DND-41 (cell line): ENCODE measurements at regions not wholly inside any gene's neighbourhood (a gene's known extent, or its start where the extent isn't known, plus 50 kb on each side); places are given as distances from the start of the nearest gene placed in this dataset.
A peak's percentile ranks its signal among the peaks of the same experiment; 100 is the strongest.

ENCODE experiments used
- EZH2 ChIP-seq: IDR thresholded peaks from 3 replicates; pipeline ENCODE4 v1.6.1; 2012; ENCODE audit warnings: borderline replicate concordance, low read depth, mild to moderate bottlenecking, moderate library complexity, low read length, inconsistent platforms; ENCODE audit not compliant: severe bottlenecking
- TF ChIP-seq, protein P1 (sequence below): IDR thresholded peaks from 2 replicates; pipeline ENCODE4 v1.5.1; 2012; ENCODE audit warnings: borderline replicate concordance, low read length, moderate library complexity, mild to moderate bottlenecking; ENCODE audit not compliant: poor library complexity, severe bottlenecking; ENCODE audit errors: extremely low read depth

DNA sequence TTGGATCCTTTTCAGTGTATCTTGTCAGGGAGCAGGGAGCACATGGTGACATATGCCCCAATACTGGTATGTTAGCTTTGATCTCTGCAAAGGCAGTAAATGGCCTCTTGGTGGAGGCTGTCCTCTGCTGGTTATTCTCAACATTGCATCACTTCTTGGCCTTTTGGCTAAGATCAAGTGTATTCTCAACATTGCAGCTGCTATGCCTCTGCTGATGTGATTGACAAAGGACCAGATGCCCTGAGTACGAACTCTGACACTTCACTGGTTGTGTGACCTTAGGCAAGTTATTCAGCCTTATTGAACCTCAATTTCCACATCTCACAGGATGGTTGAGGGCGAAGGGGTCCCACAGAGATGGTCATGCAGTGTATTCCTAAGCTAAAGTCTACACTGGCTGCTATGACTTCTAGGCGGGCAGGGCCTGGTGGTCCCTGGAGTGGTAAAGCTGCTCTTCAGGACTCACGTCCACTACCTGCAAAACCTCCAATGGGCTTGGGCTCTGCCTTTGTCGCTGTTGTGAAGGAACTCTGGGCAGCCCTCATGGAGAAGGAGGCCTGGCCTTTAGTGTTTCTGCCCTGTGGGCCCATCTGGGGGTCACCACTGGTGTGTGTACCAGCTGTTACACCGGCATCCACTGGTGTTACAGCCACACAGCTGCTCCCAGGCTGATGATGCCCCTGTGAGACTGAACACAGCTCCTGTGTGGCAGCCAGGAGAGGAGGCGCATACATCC lies 64.8 kb downstream of the DNTTIP2 start:
- no peak for TF ChIP-seq EZH2
- TF ChIP-seq, protein P1, sequence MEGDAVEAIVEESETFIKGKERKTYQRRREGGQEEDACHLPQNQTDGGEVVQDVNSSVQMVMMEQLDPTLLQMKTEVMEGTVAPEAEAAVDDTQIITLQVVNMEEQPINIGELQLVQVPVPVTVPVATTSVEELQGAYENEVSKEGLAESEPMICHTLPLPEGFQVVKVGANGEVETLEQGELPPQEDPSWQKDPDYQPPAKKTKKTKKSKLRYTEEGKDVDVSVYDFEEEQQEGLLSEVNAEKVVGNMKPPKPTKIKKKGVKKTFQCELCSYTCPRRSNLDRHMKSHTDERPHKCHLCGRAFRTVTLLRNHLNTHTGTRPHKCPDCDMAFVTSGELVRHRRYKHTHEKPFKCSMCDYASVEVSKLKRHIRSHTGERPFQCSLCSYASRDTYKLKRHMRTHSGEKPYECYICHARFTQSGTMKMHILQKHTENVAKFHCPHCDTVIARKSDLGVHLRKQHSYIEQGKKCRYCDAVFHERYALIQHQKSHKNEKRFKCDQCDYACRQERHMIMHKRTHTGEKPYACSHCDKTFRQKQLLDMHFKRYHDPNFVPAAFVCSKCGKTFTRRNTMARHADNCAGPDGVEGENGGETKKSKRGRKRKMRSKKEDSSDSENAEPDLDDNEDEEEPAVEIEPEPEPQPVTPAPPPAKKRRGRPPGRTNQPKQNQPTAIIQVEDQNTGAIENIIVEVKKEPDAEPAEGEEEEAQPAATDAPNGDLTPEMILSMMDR: peak; percentile 94
